ENCODE measurements at regions not wholly inside any gene's neighbourhood (a gene's known extent, or its start where the extent isn't known, plus 50 kb on each side); places are given as distances from the start of the nearest gene placed in this dataset.

DNA sequence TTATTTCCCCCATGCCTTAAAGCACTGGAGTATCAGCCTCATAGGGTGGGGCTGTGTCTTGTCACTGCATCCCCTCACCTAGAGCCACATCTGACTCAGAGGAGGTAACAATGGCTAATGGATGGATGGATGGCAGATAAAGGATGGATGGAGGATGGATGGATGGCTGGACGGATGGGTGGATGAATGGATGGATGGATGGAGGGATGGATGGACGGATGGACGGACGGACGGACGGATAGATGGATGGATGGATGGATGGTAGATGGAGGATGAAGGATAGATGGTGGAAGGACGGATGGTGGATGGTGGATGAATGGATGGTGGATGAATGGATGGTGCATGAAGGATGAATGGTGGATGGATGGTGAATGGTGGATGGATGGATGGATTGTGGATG, 77.2 kb downstream of the PDGFA start:
- DNase-seq = no peak
- TF ChIP-seq EP300 (IDR thresholded peaks at IDR 0.05; ENCODE audit: low read depth) = no peak
- TF ChIP-seq, protein P1, sequence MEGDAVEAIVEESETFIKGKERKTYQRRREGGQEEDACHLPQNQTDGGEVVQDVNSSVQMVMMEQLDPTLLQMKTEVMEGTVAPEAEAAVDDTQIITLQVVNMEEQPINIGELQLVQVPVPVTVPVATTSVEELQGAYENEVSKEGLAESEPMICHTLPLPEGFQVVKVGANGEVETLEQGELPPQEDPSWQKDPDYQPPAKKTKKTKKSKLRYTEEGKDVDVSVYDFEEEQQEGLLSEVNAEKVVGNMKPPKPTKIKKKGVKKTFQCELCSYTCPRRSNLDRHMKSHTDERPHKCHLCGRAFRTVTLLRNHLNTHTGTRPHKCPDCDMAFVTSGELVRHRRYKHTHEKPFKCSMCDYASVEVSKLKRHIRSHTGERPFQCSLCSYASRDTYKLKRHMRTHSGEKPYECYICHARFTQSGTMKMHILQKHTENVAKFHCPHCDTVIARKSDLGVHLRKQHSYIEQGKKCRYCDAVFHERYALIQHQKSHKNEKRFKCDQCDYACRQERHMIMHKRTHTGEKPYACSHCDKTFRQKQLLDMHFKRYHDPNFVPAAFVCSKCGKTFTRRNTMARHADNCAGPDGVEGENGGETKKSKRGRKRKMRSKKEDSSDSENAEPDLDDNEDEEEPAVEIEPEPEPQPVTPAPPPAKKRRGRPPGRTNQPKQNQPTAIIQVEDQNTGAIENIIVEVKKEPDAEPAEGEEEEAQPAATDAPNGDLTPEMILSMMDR (IDR thresholded peaks at IDR 0.05) = no peak
- TF ChIP-seq POLR2AphosphoS5 (IDR thresholded peaks at IDR 0.05) = no peak
- TF ChIP-seq POLR2A (IDR thresholded peaks at IDR 0.05) = no peak
- Histone ChIP-seq H3K4me1 (no peaks in the 10 kb centered on the region), H3K4me3 (no peak overlapping the region), H3K36me3 (no peaks in the 10 kb centered on the region), H3K9me3 (no peaks in the 10 kb centered on the region), H3K27ac (no peak overlapping the region), H3K27me3 (no peaks in the 10 kb centered on the region)
- in situ Hi-C loops (cut with MboI; ENCODE audit: low pct_ligation_motif_present in 1 of 4, low pct_unique_long_range_greater_than_20kb in 1 of 4, low sequenced_read_pairs in 3 of 4) (no loop called here), intact Hi-C loops (cut with DNase I; ENCODE audit: low total_unique reads) (no loop called here)
- WGBS, 2 donors (ENCODE audit: low coverage in 1 of 2) = 80 to 92% methylated on average over 7 of the region's 7 CpGs

DNA sequence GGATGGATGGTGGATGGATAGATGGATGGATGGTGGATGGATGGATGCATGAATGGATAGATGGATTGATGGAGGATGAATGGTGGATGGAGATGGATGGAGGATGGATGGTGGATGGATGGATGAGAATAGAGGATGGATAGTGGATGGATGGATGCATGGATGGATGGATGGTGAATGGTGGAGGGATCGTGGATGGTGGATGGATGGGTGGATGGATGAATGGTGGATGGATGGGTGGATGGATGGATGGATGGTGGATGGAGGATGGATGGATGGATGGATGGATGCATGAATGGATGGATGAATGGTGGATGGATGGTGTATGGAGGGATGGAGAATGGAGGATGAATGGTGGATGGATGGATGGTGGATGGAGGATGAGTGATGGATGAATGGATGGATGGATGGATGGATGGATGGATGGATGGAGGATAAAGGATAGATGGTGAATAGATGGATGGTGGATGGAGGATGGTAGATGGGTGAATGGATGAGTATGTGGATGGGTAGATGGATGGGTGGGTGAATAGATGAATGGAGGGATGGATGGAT, 76.3 kb downstream of the PDGFA start:
- in situ Hi-C loops (cut with MboI; ENCODE audit: low pct_ligation_motif_present in 1 of 4, low pct_unique_long_range_greater_than_20kb in 1 of 4, low sequenced_read_pairs in 3 of 4) = no loop called here
- TF ChIP-seq, protein P1 (IDR thresholded peaks at IDR 0.05) = no peak
- TF ChIP-seq POLR2A (IDR thresholded peaks at IDR 0.05) (no peak), EP300 (IDR thresholded peaks at IDR 0.05; ENCODE audit: low read depth) (no peak), POLR2AphosphoS5 (IDR thresholded peaks at IDR 0.05) (no peak)

DNA sequence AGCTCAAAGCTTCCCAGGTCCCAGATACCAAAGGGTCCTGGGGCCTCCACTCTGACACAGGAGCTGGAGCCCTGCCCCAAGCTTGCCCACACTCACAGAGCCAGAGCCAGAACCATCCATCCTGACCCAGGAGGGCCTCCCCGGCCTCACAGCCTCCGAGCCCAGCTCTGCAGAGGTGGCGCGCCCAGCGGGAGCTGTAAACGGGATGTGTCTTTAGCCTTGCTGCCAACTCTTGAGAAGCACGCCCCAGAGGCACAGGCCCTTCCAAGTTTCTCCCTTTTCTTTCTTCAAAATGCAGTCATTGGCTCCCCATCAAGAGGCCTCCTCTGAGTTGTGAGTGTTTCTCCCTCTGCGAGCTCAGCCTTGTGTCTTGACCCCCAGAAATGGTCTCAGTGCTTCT, 75.0 kb downstream of the PDGFA start:
- no peak for TF ChIP-seq EP300 (IDR thresholded peaks at IDR 0.05; ENCODE audit: low read depth)
- TF ChIP-seq, protein P1 (IDR thresholded peaks at IDR 0.05) = no peak
- no peaks in the 10 kb centered on the region for H3K9me3 ChIP-seq
- no peaks in the 10 kb centered on the region for H3K4me1 ChIP-seq
- in situ Hi-C loops (cut with MboI; ENCODE audit: low pct_ligation_motif_present in 1 of 4, low pct_unique_long_range_greater_than_20kb in 1 of 4, low sequenced_read_pairs in 3 of 4) = no loop called here
- H3K27me3 ChIP-seq = no peaks in the 10 kb centered on the region
- no peak for DNase-seq
- intact Hi-C loops (cut with DNase I; ENCODE audit: low total_unique reads) = no loop called here
- no peak overlapping the region for H3K4me3 ChIP-seq
- no peaks in the 10 kb centered on the region for H3K36me3 ChIP-seq
- H3K27ac ChIP-seq = no peak overlapping the region
- 40% methylated on average over 8 of the region's 8 CpGs; no CpG with 5 or more reads in 1 of the 2 donors for WGBS, 2 donors (ENCODE audit: low coverage in 1 of 2)

More for the DNA sequence above, 76.3 kb downstream of the PDGFA start:
- WGBS, 2 donors (ENCODE audit: low coverage in 1 of 2) = 83 to 88% methylated on average over 1 of the region's 1 CpG
- intact Hi-C loops (cut with DNase I; ENCODE audit: low total_unique reads) = no loop called here
- no peaks in the 10 kb centered on the region for H3K4me1 ChIP-seq
- no peaks in the 10 kb centered on the region for H3K27me3 ChIP-seq
- no peak overlapping the region for H3K27ac ChIP-seq
- no peak for DNase-seq
- H3K4me3 ChIP-seq = no peak overlapping the region
- no peaks in the 10 kb centered on the region for H3K9me3 ChIP-seq
- no peaks in the 10 kb centered on the region for H3K36me3 ChIP-seq

DNA sequence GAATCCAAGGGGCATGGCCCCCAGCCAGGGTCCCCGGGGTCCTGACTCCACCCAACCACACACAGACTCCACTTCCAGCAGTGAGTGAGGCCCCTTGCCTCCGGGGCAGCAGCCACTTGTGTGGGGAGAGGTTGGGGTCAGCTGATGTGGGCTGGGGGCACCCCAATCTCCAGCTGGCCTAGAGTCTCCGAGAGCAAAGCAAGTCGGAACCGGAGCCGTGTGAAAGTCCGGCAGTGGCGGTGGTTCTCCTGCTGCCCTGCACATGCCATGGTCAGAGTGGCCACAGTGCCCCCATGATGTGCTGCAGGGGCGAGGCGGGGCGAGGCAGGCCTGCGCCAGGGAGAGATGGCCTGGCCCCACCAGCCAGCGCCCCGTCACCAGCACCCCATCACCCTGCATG, 74.6 kb downstream of the PDGFA start:
- no peaks in the 10 kb centered on the region for H3K27me3 ChIP-seq
- H3K9me3 ChIP-seq = no peaks in the 10 kb centered on the region
- TF ChIP-seq POLR2A (IDR thresholded peaks at IDR 0.05) (no peak), POLR2AphosphoS5 (IDR thresholded peaks at IDR 0.05) (no peak), EP300 (IDR thresholded peaks at IDR 0.05; ENCODE audit: low read depth) (no peak)
- TF ChIP-seq, protein P1 (IDR thresholded peaks at IDR 0.05) = no peak
- H3K27ac ChIP-seq = no peak overlapping the region
- no peak overlapping the region for H3K4me3 ChIP-seq
- WGBS, 2 donors (ENCODE audit: low coverage in 1 of 2) = 91% methylated on average over 13 of the region's 14 CpGs; no CpG with 5 or more reads in 1 of the 2 donors
- in situ Hi-C loops (cut with MboI; ENCODE audit: low pct_ligation_motif_present in 1 of 4, low pct_unique_long_range_greater_than_20kb in 1 of 4, low sequenced_read_pairs in 3 of 4) = no loop called here
- H3K36me3 ChIP-seq = no peaks in the 10 kb centered on the region
- intact Hi-C loops (cut with DNase I; ENCODE audit: low total_unique reads) = no loop called here
- H3K4me1 ChIP-seq = no peaks in the 10 kb centered on the region
- no peak for DNase-seq

All from transverse colon (tissue), 4 donors.